Activated CD4-positive, CD25-positive, alpha-beta regulatory T cell (primary cell): ENCODE measurements at regions not wholly inside any gene's neighbourhood (a gene's known extent, or its start where the extent isn't known, plus 50 kb on each side); places are given as distances from the start of the nearest gene placed in this dataset.
"Not testable (repeated sequence)": the region's sequence is repeated elsewhere in the genome, so short reads cannot be mapped to it uniquely, and the experiment has no call there.

Source experiments
- DNase-seq, 4 experiments: peaks; one replicate each; lab custom pipeline; 2025; lab: John Stamatoyannopoulos, UW

- DNase-seq, result no peak
Observed at GRCh38 chr14:53398616-53399015, 245.5 kb upstream of the DDHD1 start.

GRCh38 chr14:53395267-53395666, 242.1 kb upstream of the DDHD1 start:
- DNase-seq, result not testable (repeated sequence)

GRCh38 chr14:53391631-53392285, 238.6 kb upstream of the DDHD1 start:
- no peak for DNase-seq

- DNase-seq, result no peak
Observed at GRCh38 chr14:53391156-53391555, 238.0 kb upstream of the DDHD1 start.

GRCh38 chr14:53390008-53390407, 236.9 kb upstream of the DDHD1 start:
- DNase-seq, result no peak

- no peak for DNase-seq
Observed at GRCh38 chr14:53389202-53389601, 236.1 kb upstream of the DDHD1 start.

GRCh38 chr14:53386362-53386761, 233.2 kb upstream of the DDHD1 start:
- no peak for DNase-seq

- DNase-seq, result no peak
Observed at GRCh38 chr14:53384536-53384935, 231.4 kb upstream of the DDHD1 start.

GRCh38 chr14:53384073-53384472, 230.9 kb upstream of the DDHD1 start:
- no peak for DNase-seq

GRCh38 chr14:53381895-53382294, 228.8 kb upstream of the DDHD1 start:
- no peak for DNase-seq

- no peak for DNase-seq
Observed at GRCh38 chr14:53380867-53381225, 227.7 kb upstream of the DDHD1 start.

- DNase-seq, result no peak
Observed at GRCh38 chr14:53380052-53380866, 227.1 kb upstream of the DDHD1 start.

GRCh38 chr14:53378142-53378541, 225.0 kb upstream of the DDHD1 start:
- DNase-seq, result no peak

- no peak for DNase-seq
Observed at GRCh38 chr14:53376064-53376463, 222.9 kb upstream of the DDHD1 start.

GRCh38 chr14:53375599-53375998, 222.5 kb upstream of the DDHD1 start:
- DNase-seq, result no peak

- no peak for DNase-seq
Observed at GRCh38 chr14:53368711-53369201, 215.6 kb upstream of the DDHD1 start.

GRCh38 chr14:53368066-53368465, 214.9 kb upstream of the DDHD1 start:
- DNase-seq, result no peak

- no peak for DNase-seq
Observed at GRCh38 chr14:53367644-53368026, 214.5 kb upstream of the DDHD1 start.

- no peak for DNase-seq
Observed at GRCh38 chr14:53365486-53366130, 212.5 kb upstream of the DDHD1 start.

GRCh38 chr14:53362916-53363315, 209.8 kb upstream of the DDHD1 start:
- DNase-seq, result not testable (repeated sequence)

- DNase-seq, result no peak
Observed at GRCh38 chr14:53360829-53361228, 207.7 kb upstream of the DDHD1 start.

- DNase-seq, result no peak
Observed at GRCh38 chr14:53358166-53358565, 205.0 kb upstream of the DDHD1 start.
